ENCODE measurements at regions not wholly inside any gene's neighbourhood (a gene's known extent, or its start where the extent isn't known, plus 50 kb on each side); places are given as distances from the start of the nearest gene placed in this dataset.

GRCh38 chr5:89236900-89237299 lies 353.9 kb upstream of the MEF2C start:
- no peak for DNase-seq

GRCh38 chr5:89233462-89233861 lies 350.5 kb upstream of the MEF2C start:
- DNase-seq, result no peak

GRCh38 chr5:89232139-89232603 lies 349.2 kb upstream of the MEF2C start:
- DNase-seq, result no peak

- DNase-seq, result no peak
Measured at GRCh38 chr5:89230178-89230577, 347.2 kb upstream of the MEF2C start.

GRCh38 chr5:89229331-89230070 lies 346.5 kb upstream of the MEF2C start:
- no peak for DNase-seq

GRCh38 chr5:89228355-89228754 lies 345.4 kb upstream of the MEF2C start:
- DNase-seq, result no peak

- no peak for DNase-seq
Measured at GRCh38 chr5:89218364-89218763, 335.4 kb upstream of the MEF2C start.

- DNase-seq, result no peak
Measured at GRCh38 chr5:89216606-89217005, 333.6 kb upstream of the MEF2C start.

GRCh38 chr5:89213573-89213972 lies 330.6 kb upstream of the MEF2C start:
- no peak for DNase-seq

GRCh38 chr5:89211836-89212235 lies 328.9 kb upstream of the MEF2C start:
- DNase-seq, result no peak

GRCh38 chr5:89208811-89209210 lies 325.8 kb upstream of the MEF2C start:
- no peak for DNase-seq

GRCh38 chr5:89208392-89208791 lies 325.4 kb upstream of the MEF2C start:
- DNase-seq, result no peak

GRCh38 chr5:89204756-89205155 lies 321.8 kb upstream of the MEF2C start:
- no peak for DNase-seq

GRCh38 chr5:89203611-89204010 lies 320.6 kb upstream of the MEF2C start:
- DNase-seq, result no peak

GRCh38 chr5:89200899-89201298 lies 317.9 kb upstream of the MEF2C start:
- DNase-seq, result no peak

GRCh38 chr5:89199306-89199705 lies 316.3 kb upstream of the MEF2C start:
- no peak for DNase-seq

- no peak for DNase-seq
Measured at GRCh38 chr5:89191374-89191773, 308.4 kb upstream of the MEF2C start.

GRCh38 chr5:89190515-89191265 lies 307.7 kb upstream of the MEF2C start:
- no peak for DNase-seq

GRCh38 chr5:89187883-89188465 lies 305.0 kb upstream of the MEF2C start:
- peak; percentile 41 for DNase-seq

- DNase-seq, result no peak
Measured at GRCh38 chr5:89187268-89187667, 304.3 kb upstream of the MEF2C start.

GRCh38 chr5:89181546-89181945 lies 298.6 kb upstream of the MEF2C start:
- DNase-seq, result no peak

GRCh38 chr5:89179731-89180130 lies 296.7 kb upstream of the MEF2C start:
- DNase-seq, result no peak

GRCh38 chr5:89178541-89178940 lies 295.6 kb upstream of the MEF2C start:
- no peak for DNase-seq

- no peak for DNase-seq
Measured at GRCh38 chr5:89173528-89173927, 290.5 kb upstream of the MEF2C start.
